ENCODE measurements at regions not wholly inside any gene's neighbourhood (a gene's known extent, or its start where the extent isn't known, plus 50 kb on each side); places are given as distances from the start of the nearest gene placed in this dataset.

GRCh38 chr20:8951164-8951563 is 117.7 kb upstream of the PLCB4 start:
- TF ChIP-seq CTCF (IDR thresholded peaks at IDR 0.05; ENCODE audit: control insufficient read depth, insufficient read depth, low read depth, low read length, missing control alignments): no peak
- H3K4me3 ChIP-seq (ENCODE audit: control insufficient read depth, low read depth, low read length): no peak overlapping the region
- DNase-seq (ENCODE audit: low read depth): no peak

GRCh38 chr20:8952721-8953120 is 116.2 kb upstream of the PLCB4 start:
- no peak for TF ChIP-seq CTCF (IDR thresholded peaks at IDR 0.05; ENCODE audit: control insufficient read depth, insufficient read depth, low read depth, low read length, missing control alignments)
- H3K4me3 ChIP-seq (ENCODE audit: control insufficient read depth, low read depth, low read length): no peak overlapping the region
- DNase-seq (ENCODE audit: low read depth): no peak

- DNase-seq (ENCODE audit: low read depth): no peak
- no peak for TF ChIP-seq CTCF (IDR thresholded peaks at IDR 0.05; ENCODE audit: control insufficient read depth, insufficient read depth, low read depth, low read length, missing control alignments)
Measured at GRCh38 chr20:8953300-8953699, 115.6 kb upstream of the PLCB4 start.

GRCh38 chr20:8960241-8960640 is 108.6 kb upstream of the PLCB4 start:
- no peak overlapping the region for H3K4me3 ChIP-seq (ENCODE audit: control insufficient read depth, low read depth, low read length)
- no peak for DNase-seq (ENCODE audit: low read depth)
- no peak for TF ChIP-seq CTCF (IDR thresholded peaks at IDR 0.05; ENCODE audit: control insufficient read depth, insufficient read depth, low read depth, low read length, missing control alignments)

More at GRCh38 chr20:8953300-8953699, 115.6 kb upstream of the PLCB4 start:
- H3K4me3 ChIP-seq (ENCODE audit: control insufficient read depth, low read depth, low read length): no peak overlapping the region

- no peak for TF ChIP-seq CTCF (IDR thresholded peaks at IDR 0.05; ENCODE audit: control insufficient read depth, insufficient read depth, low read depth, low read length, missing control alignments)
- no peak for DNase-seq (ENCODE audit: low read depth)
Measured at GRCh38 chr20:8963330-8963729, 105.6 kb upstream of the PLCB4 start.

GRCh38 chr20:8964959-8965562 is 103.8 kb upstream of the PLCB4 start:
- TF ChIP-seq CTCF (IDR thresholded peaks at IDR 0.05; ENCODE audit: control insufficient read depth, insufficient read depth, low read depth, low read length, missing control alignments): no peak
- H3K4me3 ChIP-seq (ENCODE audit: control insufficient read depth, low read depth, low read length): no peak overlapping the region
- no peak for DNase-seq (ENCODE audit: low read depth)

More at GRCh38 chr20:8963330-8963729, 105.6 kb upstream of the PLCB4 start:
- no peak overlapping the region for H3K4me3 ChIP-seq (ENCODE audit: control insufficient read depth, low read depth, low read length)

Measured in AG09309 (cell line).